Forelimb muscle (tissue), 1 donor: ENCODE measurements at regions not wholly inside any gene's neighbourhood (a gene's known extent, or its start where the extent isn't known, plus 50 kb on each side); places are given as distances from the start of the nearest gene placed in this dataset.

Experiments used
- DNase-seq: peaks from one replicate; pipeline ENCODE4 v3.0.0-alpha.2; 2013; ENCODE audit warnings: low read depth

- no peak for DNase-seq
Observed at GRCh38 chr15:97316362-97316761, 644.1 kb upstream of the ARRDC4 start.

GRCh38 chr15:97317163-97317562 lies 643.3 kb upstream of the ARRDC4 start:
- DNase-seq = no peak

GRCh38 chr15:97319291-97319690 lies 641.2 kb upstream of the ARRDC4 start:
- DNase-seq = no peak

- DNase-seq = no peak
Observed at GRCh38 chr15:97346221-97346620, 614.3 kb upstream of the ARRDC4 start.

- DNase-seq = no peak
Observed at GRCh38 chr15:97350813-97351212, 609.7 kb upstream of the ARRDC4 start.

GRCh38 chr15:97383516-97383915 lies 577.0 kb upstream of the ARRDC4 start:
- no peak for DNase-seq

GRCh38 chr15:97386940-97387339 lies 573.6 kb upstream of the ARRDC4 start:
- no peak for DNase-seq

- no peak for DNase-seq
Observed at GRCh38 chr15:97401195-97401594, 559.3 kb upstream of the ARRDC4 start.

GRCh38 chr15:97401970-97402369 lies 558.5 kb upstream of the ARRDC4 start:
- DNase-seq = no peak

GRCh38 chr15:97406841-97407240 lies 553.7 kb upstream of the ARRDC4 start:
- no peak for DNase-seq

- no peak for DNase-seq
Observed at GRCh38 chr15:97410897-97411575, 549.5 kb upstream of the ARRDC4 start.

GRCh38 chr15:97420130-97420529 lies 540.4 kb upstream of the ARRDC4 start:
- DNase-seq = no peak

- no peak for DNase-seq
Observed at GRCh38 chr15:97425596-97425995, 534.9 kb upstream of the ARRDC4 start.

- DNase-seq = no peak
Observed at GRCh38 chr15:97443101-97443500, 517.4 kb upstream of the ARRDC4 start.

GRCh38 chr15:97446138-97446537 lies 514.4 kb upstream of the ARRDC4 start:
- no peak for DNase-seq

GRCh38 chr15:97456521-97457202 lies 503.8 kb upstream of the ARRDC4 start:
- no peak for DNase-seq

- DNase-seq = no peak
Observed at GRCh38 chr15:97457203-97457847, 503.2 kb upstream of the ARRDC4 start.

- no peak for DNase-seq
Observed at GRCh38 chr15:97459771-97460170, 500.7 kb upstream of the ARRDC4 start.

GRCh38 chr15:97461226-97461625 lies 499.3 kb upstream of the ARRDC4 start:
- DNase-seq = no peak

- DNase-seq = no peak
Observed at GRCh38 chr15:97463696-97464095, 496.8 kb upstream of the ARRDC4 start.

GRCh38 chr15:97470417-97470816 lies 490.1 kb upstream of the ARRDC4 start:
- DNase-seq = no peak

- no peak for DNase-seq
Observed at GRCh38 chr15:97473627-97474026, 486.9 kb upstream of the ARRDC4 start.

- DNase-seq = no peak
Observed at GRCh38 chr15:97479957-97480356, 480.5 kb upstream of the ARRDC4 start.
